Stimulated activated CD8-positive, alpha-beta memory T cell treated with anti-CD3 and anti-CD28 coated beads, Interleukin-15, amount 100 ng/mL, for 24 hours (primary cell): ENCODE measurements at regions not wholly inside any gene's neighbourhood (a gene's known extent, or its start where the extent isn't known, plus 50 kb on each side); places are given as distances from the start of the nearest gene placed in this dataset.

Experiments
- DNase-seq: peaks from one replicate; pipeline ENCODE4 v3.0.0-alpha.2; 2020; ENCODE audit warnings: low read depth

DNA sequence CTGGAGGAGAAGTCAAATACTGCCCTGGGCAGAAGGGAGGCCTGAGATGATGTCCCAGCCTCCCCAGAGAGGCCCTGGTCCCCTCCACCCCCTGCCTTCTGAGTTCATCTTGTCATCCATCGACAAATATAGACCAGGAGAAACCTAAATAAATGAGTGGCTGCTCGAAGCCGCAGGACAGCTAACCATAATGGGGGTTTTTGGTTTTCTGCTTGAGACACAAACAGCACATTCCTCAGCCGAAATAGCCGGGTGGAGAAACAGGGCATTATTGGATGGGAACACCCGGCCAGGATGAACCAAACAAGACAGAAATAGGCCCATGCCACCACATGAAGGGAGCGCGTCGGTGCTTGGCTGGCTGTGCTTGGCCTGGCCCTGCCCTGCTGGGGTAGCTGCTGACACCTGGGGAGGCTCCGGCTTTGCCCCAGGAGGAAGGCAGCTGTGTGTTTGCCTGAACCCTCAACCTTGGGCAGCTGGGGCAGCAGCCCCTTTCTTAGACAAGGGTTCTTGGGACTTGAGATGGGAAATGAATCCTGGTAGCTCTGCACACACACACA, 188.1 kb downstream of the IRX5 start:
- no peak for DNase-seq

- DNase-seq, result no peak
These were observed 189.7 kb downstream of the IRX5 start for GRCh38 chr16:55120408-55120807.

DNA sequence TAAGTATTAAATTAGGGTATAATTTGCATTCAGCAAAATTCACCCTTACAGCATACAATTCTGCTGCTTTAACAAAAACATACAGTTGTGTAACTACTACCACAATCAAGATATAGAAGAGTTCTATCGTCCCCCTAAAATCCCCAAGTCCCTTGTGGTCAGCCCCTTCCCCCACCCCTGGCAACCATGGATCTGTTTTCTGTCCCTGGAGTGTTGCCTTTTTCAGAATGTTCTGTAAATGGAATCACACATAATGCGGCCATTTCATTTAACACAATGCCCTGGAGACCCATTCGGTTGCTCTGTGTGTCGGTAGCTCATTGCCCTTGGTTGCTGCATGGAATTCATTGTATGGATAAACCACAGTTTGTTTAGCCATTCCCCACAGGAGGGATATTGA, 190.2 kb downstream of the IRX5 start:
- no peak for DNase-seq

DNA sequence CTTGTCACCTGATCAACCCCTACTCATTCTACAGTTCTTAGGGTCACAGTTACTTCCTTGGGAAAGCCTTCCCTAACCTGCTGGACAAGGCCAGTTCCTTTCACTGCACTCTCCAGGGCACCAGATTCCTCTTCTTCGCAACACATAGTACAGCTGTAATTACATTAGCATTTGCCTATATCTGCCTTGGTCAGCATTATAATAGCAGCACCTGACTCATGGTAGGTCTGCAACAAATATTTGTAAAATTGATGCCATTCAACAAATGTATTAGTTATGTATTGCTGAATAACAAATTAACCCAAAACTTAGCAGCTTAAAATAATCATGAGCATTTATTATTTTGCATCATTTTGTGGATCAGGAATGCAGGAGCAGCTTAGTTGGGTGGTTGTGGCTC, 193.0 kb downstream of the IRX5 start:
- no peak for DNase-seq

DNA sequence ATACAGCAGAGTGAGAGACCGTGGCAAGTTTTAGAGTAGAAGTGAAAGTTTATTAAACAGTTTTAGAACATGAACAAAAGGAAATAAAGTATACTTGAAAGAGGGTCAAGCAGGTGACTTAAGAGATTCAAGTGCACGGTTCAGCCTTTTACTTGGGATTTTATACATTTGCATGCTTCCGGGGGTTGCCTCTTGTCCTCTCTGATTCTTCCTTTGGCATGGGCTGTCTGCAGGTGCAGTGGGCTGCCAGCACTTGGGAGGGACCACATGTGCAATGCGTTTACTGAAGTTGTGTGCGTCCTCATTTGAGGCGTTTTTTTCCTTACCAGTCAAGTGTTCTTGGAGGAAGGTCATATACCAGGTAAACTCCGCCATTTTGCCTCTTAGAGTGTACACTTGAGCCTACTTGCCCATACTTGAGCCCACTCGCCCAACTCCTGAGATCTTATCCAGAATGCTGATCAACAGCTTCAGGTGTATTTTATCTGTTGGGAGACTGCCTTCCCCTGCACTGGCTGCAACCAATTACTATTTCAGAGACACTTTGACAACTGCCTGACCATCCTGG, 195.2 kb downstream of the IRX5 start:
- no peak for DNase-seq

DNA sequence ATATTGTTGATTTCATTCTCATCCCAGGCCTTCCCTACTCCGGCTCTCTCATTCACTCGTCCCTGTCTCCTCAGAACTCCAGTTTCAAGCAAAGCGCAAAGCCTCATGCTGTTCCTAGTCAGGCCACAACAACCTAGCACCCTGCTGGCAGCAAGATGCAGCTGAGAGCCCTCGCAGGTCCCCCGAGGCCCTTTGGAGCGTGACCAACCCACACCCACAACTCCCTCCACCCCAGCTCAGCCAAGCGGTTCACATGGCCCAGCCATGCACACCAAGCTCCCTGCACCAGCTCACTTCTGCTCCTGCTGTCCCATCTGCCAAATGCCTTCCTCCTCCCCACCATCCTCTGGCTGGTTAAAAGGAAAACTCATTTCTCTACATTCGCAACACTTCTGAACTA, 195.8 kb downstream of the IRX5 start:
- DNase-seq, result no peak

GRCh38 chr16:55130456-55130855, 193.5 kb upstream of the IRX6 start:
- DNase-seq, result no peak

GRCh38 chr16:55130911-55131310, 193.1 kb upstream of the IRX6 start:
- no peak for DNase-seq

DNA sequence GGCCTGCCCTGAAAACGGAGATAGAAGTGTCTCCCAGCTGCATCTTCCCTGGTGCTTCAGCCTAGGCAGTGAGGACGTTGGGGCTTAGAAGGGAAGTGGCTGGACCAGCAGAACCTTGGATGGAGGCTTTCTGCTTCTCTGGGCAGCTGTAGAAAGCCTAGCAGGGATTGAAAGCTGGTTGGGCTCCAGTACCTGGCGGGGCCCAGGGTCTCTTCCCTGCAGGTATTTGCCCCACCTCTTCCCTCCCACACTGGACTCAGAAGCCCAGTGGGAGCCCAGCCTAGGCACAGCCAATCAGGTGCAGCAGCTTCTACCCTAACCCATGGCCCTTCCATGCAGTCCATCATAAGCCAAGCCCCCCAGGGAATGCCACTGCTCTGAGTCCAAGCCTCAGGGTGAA, 190.3 kb upstream of the IRX6 start:
- no peak for DNase-seq

- DNase-seq, result no peak
These were observed 187.4 kb upstream of the IRX6 start for GRCh38 chr16:55136356-55137150.

DNA sequence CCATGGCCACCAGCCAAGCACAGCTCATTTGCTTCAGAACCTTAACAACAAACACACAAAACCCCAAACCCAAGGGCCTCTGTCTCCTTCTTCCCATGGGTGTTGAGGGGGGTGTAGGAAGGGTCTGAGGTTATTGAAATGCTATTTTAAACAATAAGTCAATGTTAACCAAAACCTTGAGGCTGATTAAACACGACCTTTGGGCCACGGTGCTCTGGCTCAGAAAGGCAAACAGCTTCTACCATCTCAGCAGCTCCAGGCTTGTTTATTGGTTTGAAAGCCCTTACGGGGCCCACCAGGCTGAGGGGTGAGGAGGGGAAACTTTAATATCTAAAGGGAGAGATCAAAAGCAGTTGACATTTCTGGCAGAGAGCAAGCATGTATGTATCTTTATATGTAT, 185.7 kb upstream of the IRX6 start:
- no peak for DNase-seq

DNA sequence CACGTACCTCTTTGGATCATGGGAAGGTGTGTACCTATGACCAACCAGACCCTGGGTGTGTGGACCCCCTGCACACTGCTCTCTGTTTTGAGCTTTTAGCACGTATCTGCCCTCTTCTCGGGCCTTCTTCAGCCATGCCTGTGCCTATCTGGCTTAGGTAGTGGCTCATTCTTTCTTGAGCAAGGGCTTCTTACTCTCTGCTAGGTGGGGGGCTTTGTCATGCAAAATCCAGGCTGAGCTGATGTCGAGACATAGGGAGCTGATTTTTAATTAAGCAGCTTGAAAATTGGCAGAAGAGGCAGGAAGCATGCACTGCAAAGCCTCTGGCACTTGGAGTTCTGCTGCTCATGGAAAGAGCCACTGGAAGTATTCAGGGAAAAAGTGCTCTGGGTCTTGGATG, 181.6 kb upstream of the IRX6 start:
- no peak for DNase-seq

- no peak for DNase-seq
These were observed 179.4 kb upstream of the IRX6 start for GRCh38 chr16:55144651-55145050.

DNA sequence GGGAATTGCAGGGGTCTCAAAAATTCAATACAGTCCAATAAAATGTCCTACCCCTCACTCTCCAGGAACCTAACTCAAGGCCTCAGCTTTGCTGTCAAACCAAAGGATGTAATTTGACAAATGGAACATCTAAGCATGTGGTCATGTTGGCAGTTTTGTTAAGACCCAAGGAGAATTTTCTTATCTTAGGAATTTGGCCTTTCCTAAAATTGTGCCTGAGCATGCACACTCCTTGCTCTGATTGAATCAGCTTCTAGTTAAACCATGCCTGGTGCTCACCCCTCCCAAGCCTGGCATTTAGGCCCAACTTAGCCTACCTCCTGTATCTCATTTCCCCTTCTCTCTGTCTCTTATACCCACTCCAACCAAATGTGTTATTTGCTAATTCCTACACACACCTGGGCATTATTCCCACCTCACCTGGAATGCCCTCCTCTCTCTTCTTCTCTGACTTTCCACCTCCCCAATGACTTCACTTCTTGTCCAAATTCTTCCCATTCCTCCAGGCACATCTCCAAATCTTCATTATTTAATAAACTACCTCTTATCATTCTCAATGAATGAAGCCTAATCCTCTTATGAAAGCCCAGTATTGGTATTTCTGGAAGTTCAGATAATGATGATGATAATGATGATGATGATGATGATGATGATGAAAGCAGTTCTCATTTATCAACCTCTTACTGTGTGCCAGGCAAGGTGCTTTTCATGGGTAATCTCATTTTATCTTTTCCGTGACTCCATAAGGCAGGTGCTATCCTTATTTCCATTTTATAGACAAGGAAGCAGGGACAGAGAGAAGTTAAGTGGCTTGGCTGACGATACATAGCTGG, 178.0 kb upstream of the IRX6 start:
- no peak for DNase-seq

DNA sequence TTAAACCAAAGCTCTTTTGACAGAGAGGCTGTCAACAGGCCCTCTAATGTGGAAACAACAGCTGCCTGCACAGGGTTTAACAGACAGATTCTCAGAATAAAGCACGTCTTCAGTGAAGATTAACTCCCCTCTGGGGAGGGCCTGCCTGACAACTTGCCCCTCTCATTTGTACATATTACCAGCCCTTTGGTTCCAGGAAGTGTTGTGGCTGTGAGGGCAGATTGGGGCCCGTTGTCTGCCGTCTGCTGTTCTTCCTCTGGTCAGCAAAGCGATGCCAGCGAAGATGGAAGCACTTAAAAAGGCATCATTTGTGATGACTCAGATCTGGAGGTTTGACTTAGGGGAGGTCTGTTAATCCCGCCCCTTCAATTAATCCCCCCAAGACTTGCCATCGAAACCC, 177.0 kb upstream of the IRX6 start:
- no peak for DNase-seq

DNA sequence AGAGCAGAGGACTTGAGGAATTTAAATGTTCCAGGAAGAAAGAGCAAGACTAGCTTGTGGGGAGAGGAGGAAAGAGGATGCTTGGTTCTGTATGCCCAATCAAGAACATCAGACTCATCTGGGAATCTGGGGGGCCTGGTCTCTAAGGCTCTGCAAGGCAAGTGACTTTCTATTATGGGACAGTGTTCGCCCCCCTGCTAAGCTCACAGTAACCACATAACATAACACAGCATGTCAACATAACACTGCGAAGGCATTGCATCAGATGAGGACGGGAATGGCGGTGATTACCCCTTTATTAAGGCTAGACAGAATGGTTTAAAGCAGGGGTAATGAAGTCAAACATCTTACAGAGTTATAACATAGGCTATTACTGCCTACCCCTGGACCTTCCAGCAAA, 176.6 kb upstream of the IRX6 start:
- no peak for DNase-seq

- no peak for DNase-seq
These were observed 174.4 kb upstream of the IRX6 start for GRCh38 chr16:55149622-55150021.

DNA sequence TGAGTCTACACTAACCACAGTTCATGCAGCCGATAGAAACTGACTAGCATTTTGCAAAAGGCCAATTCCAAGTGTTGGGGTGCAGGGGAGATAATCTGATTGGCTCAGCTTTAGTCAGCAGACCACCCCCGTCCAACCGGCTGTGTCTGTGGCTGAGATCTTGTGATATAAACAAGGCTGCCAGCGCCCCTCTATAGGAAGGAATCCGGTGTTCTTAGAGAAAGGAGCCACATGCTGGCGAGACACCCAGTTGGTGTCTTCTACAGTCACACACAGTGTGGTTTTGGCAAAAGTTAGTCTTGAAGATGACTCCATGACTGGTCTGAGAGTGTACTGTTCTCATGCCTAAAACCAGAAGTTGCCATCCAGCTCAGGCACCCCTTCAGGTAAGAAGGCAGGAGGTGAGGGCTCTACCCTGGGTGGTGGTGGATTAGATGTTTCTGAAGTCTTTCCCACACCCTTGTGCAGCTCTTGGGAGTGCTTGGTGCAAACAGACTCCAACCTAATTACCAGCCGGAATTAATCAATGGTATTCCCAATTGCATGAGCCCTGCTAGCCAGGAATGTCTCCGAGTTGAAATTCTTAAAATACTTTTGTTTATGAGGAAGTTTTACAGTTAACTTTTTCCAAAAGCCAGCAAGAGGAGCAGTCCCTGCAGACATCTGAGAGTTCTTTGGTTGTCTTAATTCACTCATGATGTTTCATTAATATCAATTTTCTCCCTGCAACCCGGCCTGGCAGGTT, 172.3 kb upstream of the IRX6 start:
- DNase-seq, result no peak

GRCh38 chr16:55152875-55153390, 171.1 kb upstream of the IRX6 start:
- no peak for DNase-seq

DNA sequence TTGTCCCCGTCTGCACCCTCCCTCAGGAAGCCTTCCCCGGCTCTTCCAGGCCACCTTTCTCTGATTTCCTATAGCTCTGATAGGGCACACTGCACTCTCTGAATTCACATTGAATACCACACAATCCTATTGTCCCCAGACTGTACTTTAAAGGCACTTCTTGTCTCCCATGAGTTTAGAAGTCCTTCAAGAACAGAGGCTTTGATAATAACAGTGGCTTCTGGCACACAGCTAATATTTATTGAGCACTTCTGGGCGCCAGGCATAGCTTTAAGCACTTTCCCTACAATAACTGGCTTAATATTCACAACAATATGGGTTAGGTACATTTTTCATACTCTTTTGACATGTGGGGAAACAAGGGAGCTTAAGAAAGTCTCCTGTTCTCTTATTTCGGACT, 169.7 kb upstream of the IRX6 start:
- DNase-seq, result no peak

GRCh38 chr16:55154956-55155355, 169.0 kb upstream of the IRX6 start:
- DNase-seq, result no peak

DNA sequence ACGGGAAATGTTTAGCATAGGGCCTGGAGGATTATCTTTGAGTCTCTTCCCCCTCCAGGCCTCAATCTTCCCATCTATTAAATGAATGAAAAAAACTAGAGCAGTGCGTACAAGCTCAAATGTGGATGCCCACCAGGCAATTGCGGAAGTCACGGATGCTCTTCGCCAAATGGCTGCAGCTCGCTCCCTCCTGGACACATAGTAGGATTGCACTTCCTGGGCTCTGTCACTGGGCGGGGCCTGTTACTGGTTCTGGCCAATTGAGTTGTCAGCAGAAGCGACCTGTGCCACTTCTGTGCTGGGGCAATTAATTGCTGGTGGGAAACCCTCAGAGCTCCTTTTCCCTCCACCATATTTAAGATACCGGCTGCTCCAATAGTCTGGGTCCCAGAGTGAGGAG, 168.2 kb upstream of the IRX6 start:
- DNase-seq, result no peak
